CD4-positive, CD25-positive, alpha-beta regulatory T cell (primary cell): ENCODE measurements at regions not wholly inside any gene's neighbourhood (a gene's known extent, or its start where the extent isn't known, plus 50 kb on each side); places are given as distances from the start of the nearest gene placed in this dataset.

Experiments used
- ATAC-seq, 2 donors: fragments of 150-1000 bp; cut with Tn5 transposase; one replicate each; pipeline ENCODE4 v1.10.0; 2021; ENCODE audit warnings: low read depth in 2 of 2, moderate number of reproducible peaks in 2 of 2, moderate library complexity in 1 of 2
- DNase-seq, 3 donors: peaks; one replicate each; pipeline versions ENCODE4 v3.0.0 to v3.0.0-alpha.2; 2012 to 2022; ENCODE audit warnings: mixed read lengths in 1 of 3
- H3K27ac ChIP-seq: one replicate; pipeline ENCODE4 v1.7.0; 2013; ENCODE audit warnings: mild to moderate bottlenecking, low read length; ENCODE audit not compliant: insufficient read depth, poor library complexity, severe bottlenecking
- H3K27me3 ChIP-seq: one replicate; pipeline ENCODE4 v1.7.0; 2013; ENCODE audit warnings: low read length; ENCODE audit not compliant: control insufficient read depth, insufficient read depth
- H3K36me3 ChIP-seq: one replicate; pipeline ENCODE4 v1.7.0; 2013; ENCODE audit warnings: mild to moderate bottlenecking, low read length, moderate library complexity; ENCODE audit not compliant: control insufficient read depth, insufficient read depth
- H3K4me1 ChIP-seq: 2 replicates; pipeline ENCODE4 v1.7.0; 2013; ENCODE audit warnings: mild to moderate bottlenecking, low read length; ENCODE audit not compliant: insufficient read depth, control insufficient read depth, poor library complexity, severe bottlenecking
- H3K4me3 ChIP-seq: one replicate; pipeline ENCODE4 v1.7.0; 2013; ENCODE audit warnings: low read depth, mild to moderate bottlenecking, low read length, moderate library complexity
- H3K9me3 ChIP-seq, 2 experiments: 1 replicate in 1 of 2; 2 replicates in 1 of 2; pipeline ENCODE4 v1.7.0; 2013; ENCODE audit warnings: low read length in 2 of 2, mild to moderate bottlenecking in 1 of 2, moderate library complexity in 1 of 2; ENCODE audit not compliant: control insufficient read depth in 2 of 2
- H3K27ac Mint-ChIP-seq, 3 donors: one replicate each; pipeline ENCODE4 v1.8.0; 2020 to 2022; ENCODE audit warnings: mild to moderate bottlenecking in 3 of 3, mixed read lengths in 3 of 3, moderate library complexity in 2 of 3
- H3K27me3 Mint-ChIP-seq: one replicate; pipeline ENCODE4 v1.8.0; 2022; ENCODE audit warnings: mild to moderate bottlenecking, mixed read lengths
- H3K36me3 Mint-ChIP-seq: one replicate; pipeline ENCODE4 v1.8.0; 2020; ENCODE audit warnings: mixed read lengths
- H3K4me1 Mint-ChIP-seq, 4 donors: one replicate each; pipeline ENCODE4 v1.8.0; 2020 to 2022; ENCODE audit warnings: mixed read lengths in 4 of 4, mild to moderate bottlenecking in 1 of 4
- H3K4me3 Mint-ChIP-seq, 4 donors: one replicate each; pipeline ENCODE4 v1.8.0; 2020 to 2022; ENCODE audit warnings: mild to moderate bottlenecking in 4 of 4, mixed read lengths in 4 of 4, moderate library complexity in 3 of 4
- H3K9me3 Mint-ChIP-seq, 7 donors: one replicate each; pipeline ENCODE4 v1.8.0; 2020 to 2022; ENCODE audit warnings: mixed read lengths in 7 of 7, mild to moderate bottlenecking in 3 of 7, moderate library complexity in 2 of 7

- no peaks in the 10 kb centered on the region for H3K27me3 Mint-ChIP-seq
- no peak overlapping the region for H3K4me3 Mint-ChIP-seq
- DNase-seq (no peak), ATAC-seq (no peak)
- no peak overlapping the region for H3K27ac ChIP-seq
- H3K27me3 ChIP-seq = no peaks in the 10 kb centered on the region
- H3K36me3 Mint-ChIP-seq = no peaks in the 10 kb centered on the region
- H3K9me3 Mint-ChIP-seq = peaks cover 0 to 12% (median 4%) of the 10 kb centered on the region in 7 donors
- no peak overlapping the region for H3K27ac Mint-ChIP-seq
- no peaks in the 10 kb centered on the region for H3K36me3 ChIP-seq
- no peak overlapping the region for H3K4me3 ChIP-seq
- H3K4me1 ChIP-seq = no peaks in the 10 kb centered on the region
- no peaks in the 10 kb centered on the region for H3K9me3 ChIP-seq
- no peaks in the 10 kb centered on the region for H3K4me1 Mint-ChIP-seq
Measured at GRCh38 chr18:25734336-25734735, 356.1 kb downstream of the SS18 start.

GRCh38 chr18:25732862-25733261 lies 357.6 kb downstream of the SS18 start:
- Histone ChIP-seq H3K4me3 (no peak overlapping the region), H3K4me1 (no peaks in the 10 kb centered on the region), H3K27me3 (no peaks in the 10 kb centered on the region), H3K27ac (no peak overlapping the region), H3K9me3 (no peaks in the 10 kb centered on the region), H3K36me3 (no peaks in the 10 kb centered on the region)
- Mint-ChIP-seq H3K27me3 (no peaks in the 10 kb centered on the region), H3K9me3 (peaks cover 0 to 12% (median 3%) of the 10 kb centered on the region in 7 donors), H3K27ac (no peak overlapping the region), H3K36me3 (no peaks in the 10 kb centered on the region), H3K4me1 (no peaks in the 10 kb centered on the region), H3K4me3 (no peak overlapping the region)
- ATAC-seq (no peak), DNase-seq (no peak)

- Mint-ChIP-seq H3K9me3 (peaks cover 0 to 8% (median 5%) of the 10 kb centered on the region in 7 donors), H3K27me3 (no peaks in the 10 kb centered on the region), H3K36me3 (no peaks in the 10 kb centered on the region), H3K27ac (no peak overlapping the region), H3K4me3 (no peak overlapping the region), H3K4me1 (no peaks in the 10 kb centered on the region)
- H3K9me3 ChIP-seq = no peaks in the 10 kb centered on the region
- H3K4me1 ChIP-seq = no peaks in the 10 kb centered on the region
- H3K27ac ChIP-seq = no peak overlapping the region
- ATAC-seq = no peak
- H3K36me3 ChIP-seq = no peaks in the 10 kb centered on the region
- no peak for DNase-seq
- H3K27me3 ChIP-seq = no peaks in the 10 kb centered on the region
- H3K4me3 ChIP-seq = no peak overlapping the region
Measured at GRCh38 chr18:25729072-25729471, 361.3 kb downstream of the SS18 start.

GRCh38 chr18:25727281-25727985 lies 363.0 kb downstream of the SS18 start:
- Mint-ChIP-seq H3K4me1 (no peaks in the 10 kb centered on the region), H3K27me3 (peaks cover 5% of the 10 kb centered on the region), H3K27ac (no peak overlapping the region), H3K36me3 (no peaks in the 10 kb centered on the region), H3K9me3 (peaks cover 0 to 8% (median 5%) of the 10 kb centered on the region in 7 donors), H3K4me3 (no peak overlapping the region)
- H3K27me3 ChIP-seq = no peaks in the 10 kb centered on the region
- H3K36me3 ChIP-seq = no peaks in the 10 kb centered on the region
- H3K4me1 ChIP-seq = no peaks in the 10 kb centered on the region
- H3K9me3 ChIP-seq = no peaks in the 10 kb centered on the region
- H3K4me3 ChIP-seq = no peak overlapping the region
- DNase-seq = no peak
- no peak for ATAC-seq
- H3K27ac ChIP-seq = no peak overlapping the region

- Histone ChIP-seq H3K9me3 (no peaks in the 10 kb centered on the region), H3K4me3 (no peak overlapping the region), H3K27ac (no peak overlapping the region), H3K4me1 (no peaks in the 10 kb centered on the region), H3K27me3 (no peaks in the 10 kb centered on the region), H3K36me3 (no peaks in the 10 kb centered on the region)
- Mint-ChIP-seq H3K9me3 (peaks cover 0 to 8% (median 6%) of the 10 kb centered on the region in 7 donors), H3K27me3 (peaks cover 9% of the 10 kb centered on the region), H3K4me1 (no peaks in the 10 kb centered on the region), H3K27ac (no peak overlapping the region), H3K4me3 (no peak overlapping the region), H3K36me3 (no peaks in the 10 kb centered on the region)
- no peak for ATAC-seq
- no peak for DNase-seq
Measured at GRCh38 chr18:25726298-25726697, 364.1 kb downstream of the SS18 start.

GRCh38 chr18:25725501-25725900 lies 364.9 kb downstream of the SS18 start:
- no peak overlapping the region for H3K4me3 ChIP-seq
- no peaks in the 10 kb centered on the region for H3K9me3 ChIP-seq
- no peaks in the 10 kb centered on the region for H3K27me3 ChIP-seq
- Mint-ChIP-seq H3K9me3 (peaks cover 0 to 9% (median 5%) of the 10 kb centered on the region in 7 donors), H3K36me3 (no peaks in the 10 kb centered on the region), H3K4me1 (no peaks in the 10 kb centered on the region), H3K27ac (no peak overlapping the region), H3K27me3 (peaks cover 9% of the 10 kb centered on the region), H3K4me3 (no peak overlapping the region)
- no peak overlapping the region for H3K27ac ChIP-seq
- no peak for DNase-seq
- ATAC-seq = no peak
- H3K4me1 ChIP-seq = no peaks in the 10 kb centered on the region
- no peaks in the 10 kb centered on the region for H3K36me3 ChIP-seq

- no peak overlapping the region for H3K4me3 Mint-ChIP-seq
- H3K27me3 ChIP-seq = no peaks in the 10 kb centered on the region
- DNase-seq = no peak
- no peaks in the 10 kb centered on the region for H3K4me1 ChIP-seq
- no peaks in the 10 kb centered on the region for H3K36me3 Mint-ChIP-seq
- H3K4me3 ChIP-seq = no peak overlapping the region
- ATAC-seq = no peak
- H3K9me3 Mint-ChIP-seq = peaks cover 0 to 9% (median 4%) of the 10 kb centered on the region in 7 donors
- no peak overlapping the region for H3K27ac ChIP-seq
- H3K27me3 Mint-ChIP-seq = peaks cover 9% of the 10 kb centered on the region
- no peaks in the 10 kb centered on the region for H3K36me3 ChIP-seq
- H3K4me1 Mint-ChIP-seq = no peaks in the 10 kb centered on the region
- peak overlapping the region in 1 of 3 donors; percentile 61 for H3K27ac Mint-ChIP-seq
- no peaks in the 10 kb centered on the region for H3K9me3 ChIP-seq
Measured at GRCh38 chr18:25724997-25725396, 365.4 kb downstream of the SS18 start.

- Mint-ChIP-seq H3K27me3 (peaks cover 9% of the 10 kb centered on the region), H3K4me1 (no peaks in the 10 kb centered on the region), H3K9me3 (peaks cover 0 to 6% (median 4%) of the 10 kb centered on the region in 7 donors), H3K36me3 (no peaks in the 10 kb centered on the region), H3K4me3 (no peak overlapping the region), H3K27ac (no peak overlapping the region)
- H3K4me3 ChIP-seq = no peak overlapping the region
- no peaks in the 10 kb centered on the region for H3K36me3 ChIP-seq
- DNase-seq (no peak), ATAC-seq (no peak)
- H3K9me3 ChIP-seq = no peaks in the 10 kb centered on the region
- H3K4me1 ChIP-seq = no peaks in the 10 kb centered on the region
- H3K27me3 ChIP-seq = no peaks in the 10 kb centered on the region
- H3K27ac ChIP-seq = no peak overlapping the region
Measured at GRCh38 chr18:25724121-25724520, 366.3 kb downstream of the SS18 start.
